ENCODE measurements at regions not wholly inside any gene's neighbourhood (a gene's known extent, or its start where the extent isn't known, plus 50 kb on each side); places are given as distances from the start of the nearest gene placed in this dataset.

- Histone ChIP-seq H3K27me3 (replicated peaks in 1 of 2; ENCODE audit: control insufficient read depth in 2 of 2, insufficient read depth in 2 of 2, low read length in 1 of 2) (no peaks in the 10 kb centered on the region; a peak in 2 of 4 replicates), H3K36me3 (ENCODE audit: control insufficient read depth in 2 of 2, insufficient read depth in 2 of 2, low read length in 1 of 2) (no peaks in the 10 kb centered on the region), H3K27ac (ENCODE audit: control insufficient read depth, insufficient read depth) (no peak overlapping the region), H3K4me1 (ENCODE audit: control insufficient read depth, insufficient read depth, low read length) (no peaks in the 10 kb centered on the region), H3K79me2 (ENCODE audit: control insufficient read depth, insufficient read depth, low read length) (no peaks in the 10 kb centered on the region), H4K20me1 (ENCODE audit: control insufficient read depth, insufficient read depth) (no peaks in the 10 kb centered on the region), H3K4me2 (ENCODE audit: control insufficient read depth, insufficient read depth) (no peak overlapping the region), H3K4me3 (no peak overlapping the region), H2AFZ (ENCODE audit: control insufficient read depth, low read depth, low read length) (no peak overlapping the region), H3K9ac (ENCODE audit: control insufficient read depth, insufficient read depth, low read length) (no peak overlapping the region), H3K9me3 (replicated peaks; ENCODE audit: control insufficient read depth, insufficient read depth, low read length) (no peaks in the 10 kb centered on the region)
- POLR2A ChIA-PET = no interaction called here
- CTCF ChIA-PET = interaction anchor here (0.6 kb wide), 1 partner anchor 743 kb away, joined by 6 read pairs; no protein-coding TSS in a partner anchor
- in situ Hi-C loops (cut with MboI) = no loop called here
- SMC1A ChIA-PET (ENCODE audit: uncharacterized antibody, unreplicated experiment) = no interaction called here
- DNase-seq (ENCODE audit: low read depth, low spot score) (no peak), ATAC-seq (no peak), FAIRE-seq (no peak)
- no TSS peak for BruUV-seq (replicated peaks)
- 39% methylated on average over 4 of the region's 4 CpGs for WGBS (ENCODE audit: insufficient coverage, insufficient replicate concordance, low lambda C conversion rate, missing lambda C conversion rate)
- TF ChIP-seq TAF1 (IDR thresholded peaks at IDR 0.05; ENCODE audit: borderline replicate concordance, low read depth, low read length) (no peak), SIX5 (IDR thresholded peaks at IDR 0.05; ENCODE audit: low read depth, low read length, severe bottlenecking) (no peak), NFIC (IDR thresholded peaks at IDR 0.05; ENCODE audit: low read depth, low read length) (no peak)
- intact Hi-C loops (cut with micrococcal nuclease; ENCODE audit: unreplicated experiment) = no loop called here
- RAD21 ChIA-PET (ENCODE audit: unreplicated experiment) = no interaction called here
These were observed 143.7 kb downstream of the WSCD1 start for GRCh38 chr17:6213859-6214258.

- BruUV-seq (replicated peaks) = no TSS peak
- H3K4me1 ChIP-seq (ENCODE audit: control insufficient read depth, insufficient read depth, low read length) = no peaks in the 10 kb centered on the region
- no peak for FAIRE-seq
- no peak for TF ChIP-seq ZNF622 (IDR thresholded peaks at IDR 0.05)
- TF ChIP-seq SMAD5 (IDR thresholded peaks at IDR 0.05; ENCODE audit: low read depth) = no peak
- TF ChIP-seq NR2C2 (IDR thresholded peaks at IDR 0.05; ENCODE audit: borderline replicate concordance, control insufficient read depth, insufficient read length, low read depth) = no peak
- no peak for TF ChIP-seq KLF5 (IDR thresholded peaks at IDR 0.05; ENCODE audit: partially characterized antibody)
- TF ChIP-seq REST (IDR thresholded peaks at IDR 0.05; ENCODE audit: low read depth, low read length) = no peak
- no peak for TF ChIP-seq CHD2 (IDR thresholded peaks at IDR 0.05; ENCODE audit: borderline replicate concordance, low read depth, low read length)
- TF ChIP-seq BHLHE40 (IDR thresholded peaks at IDR 0.05; ENCODE audit: borderline replicate concordance in 1 of 2, low read depth in 2 of 2, low read length in 1 of 2) = no peak
- no peak for TF ChIP-seq NR2C1 (IDR thresholded peaks at IDR 0.05)
- no peak for TF ChIP-seq ZNF274 (IDR thresholded peaks at IDR 0.05; ENCODE audit: insufficient read depth, insufficient read length)
- TF ChIP-seq SMC3 (IDR thresholded peaks at IDR 0.05; ENCODE audit: borderline replicate concordance, low read length) = no peak
- no peak for TF ChIP-seq HDAC2 (IDR thresholded peaks at IDR 0.05)
- TF ChIP-seq TAF1 (IDR thresholded peaks at IDR 0.05; ENCODE audit: borderline replicate concordance, low read depth, low read length) = no peak
- no peak for TF ChIP-seq ATF2 (IDR thresholded peaks at IDR 0.05; ENCODE audit: low read length)
- TF ChIP-seq RFX5 (IDR thresholded peaks at IDR 0.05; ENCODE audit: low read depth, low read length) = no peak
These were observed 142.6 kb downstream of the WSCD1 start for GRCh38 chr17:6212766-6213165.

More at GRCh38 chr17:6212766-6213165, 142.6 kb downstream of the WSCD1 start:
- CTCF ChIA-PET = no interaction called here
- POLR2A ChIA-PET = no interaction called here
- ATAC-seq (no peak), DNase-seq (ENCODE audit: low read depth, low spot score) (no peak)
- H2AFZ ChIP-seq (ENCODE audit: control insufficient read depth, low read depth, low read length) = no peak overlapping the region
- in situ Hi-C loops (cut with MboI) = no loop called here
- H4K20me1 ChIP-seq (ENCODE audit: control insufficient read depth, insufficient read depth) = no peaks in the 10 kb centered on the region
- no peak overlapping the region for H3K4me2 ChIP-seq (ENCODE audit: control insufficient read depth, insufficient read depth)
- H3K9ac ChIP-seq (ENCODE audit: control insufficient read depth, insufficient read depth, low read length) = no peak overlapping the region
- RAD21 ChIA-PET (ENCODE audit: unreplicated experiment) = no interaction called here
- H3K9me3 ChIP-seq (replicated peaks; ENCODE audit: control insufficient read depth, insufficient read depth, low read length) = no peaks in the 10 kb centered on the region
- SMC1A ChIA-PET (ENCODE audit: uncharacterized antibody, unreplicated experiment) = no interaction called here
- 2% methylated on average over 5 of the region's 5 CpGs for WGBS (ENCODE audit: insufficient coverage, insufficient replicate concordance, low lambda C conversion rate, missing lambda C conversion rate)
- H3K4me3 ChIP-seq = no peak overlapping the region
- no peaks in the 10 kb centered on the region; a peak in 2 of 4 replicates for H3K27me3 ChIP-seq (replicated peaks in 1 of 2; ENCODE audit: control insufficient read depth in 2 of 2, insufficient read depth in 2 of 2, low read length in 1 of 2)
- H3K36me3 ChIP-seq (ENCODE audit: control insufficient read depth in 2 of 2, insufficient read depth in 2 of 2, low read length in 1 of 2) = no peaks in the 10 kb centered on the region
- intact Hi-C loops (cut with micrococcal nuclease; ENCODE audit: unreplicated experiment) = no loop called here
- H3K27ac ChIP-seq (ENCODE audit: control insufficient read depth, insufficient read depth) = no peak overlapping the region
- no peaks in the 10 kb centered on the region for H3K79me2 ChIP-seq (ENCODE audit: control insufficient read depth, insufficient read depth, low read length)
